Astrocyte of the cerebellum (primary cell): ENCODE measurements at regions not wholly inside any gene's neighbourhood (a gene's known extent, or its start where the extent isn't known, plus 50 kb on each side); places are given as distances from the start of the nearest gene placed in this dataset.

ENCODE experiments used
- DNase-seq: peaks from one replicate; pipeline ENCODE4 v3.0.0-alpha.2; 2011; ENCODE audit warnings: low read depth
- H3K4me3 ChIP-seq: 2 replicates; pipeline ENCODE4 v1.5.1; 2011; ENCODE audit warnings: mild to moderate bottlenecking, low read depth, low read length, moderate library complexity
- in situ Hi-C: cut with HindIII; loops from 2 replicates; pipeline ENCODE4 v1.10.0; 2017; ENCODE audit warnings: low sequenced_read_pairs
- TF ChIP-seq, protein P1 (sequence below): IDR thresholded peaks from 2 replicates; pipeline ENCODE4 v1.5.1; 2012; ENCODE audit warnings: low read length, low read depth, moderate library complexity, mild to moderate bottlenecking; ENCODE audit errors: missing control alignments

GRCh38 chr10:129018511-129018910, 448.5 kb upstream of the MGMT start:
- DNase-seq = no peak
- TF ChIP-seq, protein P1, sequence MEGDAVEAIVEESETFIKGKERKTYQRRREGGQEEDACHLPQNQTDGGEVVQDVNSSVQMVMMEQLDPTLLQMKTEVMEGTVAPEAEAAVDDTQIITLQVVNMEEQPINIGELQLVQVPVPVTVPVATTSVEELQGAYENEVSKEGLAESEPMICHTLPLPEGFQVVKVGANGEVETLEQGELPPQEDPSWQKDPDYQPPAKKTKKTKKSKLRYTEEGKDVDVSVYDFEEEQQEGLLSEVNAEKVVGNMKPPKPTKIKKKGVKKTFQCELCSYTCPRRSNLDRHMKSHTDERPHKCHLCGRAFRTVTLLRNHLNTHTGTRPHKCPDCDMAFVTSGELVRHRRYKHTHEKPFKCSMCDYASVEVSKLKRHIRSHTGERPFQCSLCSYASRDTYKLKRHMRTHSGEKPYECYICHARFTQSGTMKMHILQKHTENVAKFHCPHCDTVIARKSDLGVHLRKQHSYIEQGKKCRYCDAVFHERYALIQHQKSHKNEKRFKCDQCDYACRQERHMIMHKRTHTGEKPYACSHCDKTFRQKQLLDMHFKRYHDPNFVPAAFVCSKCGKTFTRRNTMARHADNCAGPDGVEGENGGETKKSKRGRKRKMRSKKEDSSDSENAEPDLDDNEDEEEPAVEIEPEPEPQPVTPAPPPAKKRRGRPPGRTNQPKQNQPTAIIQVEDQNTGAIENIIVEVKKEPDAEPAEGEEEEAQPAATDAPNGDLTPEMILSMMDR = no peak
- H3K4me3 ChIP-seq = no peak overlapping the region
- in situ Hi-C loops = no loop called here

- no peak for DNase-seq
- in situ Hi-C loops = no loop called here
- TF ChIP-seq, protein P1 = no peak
- no peak overlapping the region for H3K4me3 ChIP-seq
These were observed 446.2 kb upstream of the MGMT start for GRCh38 chr10:129020651-129021330.

DNA sequence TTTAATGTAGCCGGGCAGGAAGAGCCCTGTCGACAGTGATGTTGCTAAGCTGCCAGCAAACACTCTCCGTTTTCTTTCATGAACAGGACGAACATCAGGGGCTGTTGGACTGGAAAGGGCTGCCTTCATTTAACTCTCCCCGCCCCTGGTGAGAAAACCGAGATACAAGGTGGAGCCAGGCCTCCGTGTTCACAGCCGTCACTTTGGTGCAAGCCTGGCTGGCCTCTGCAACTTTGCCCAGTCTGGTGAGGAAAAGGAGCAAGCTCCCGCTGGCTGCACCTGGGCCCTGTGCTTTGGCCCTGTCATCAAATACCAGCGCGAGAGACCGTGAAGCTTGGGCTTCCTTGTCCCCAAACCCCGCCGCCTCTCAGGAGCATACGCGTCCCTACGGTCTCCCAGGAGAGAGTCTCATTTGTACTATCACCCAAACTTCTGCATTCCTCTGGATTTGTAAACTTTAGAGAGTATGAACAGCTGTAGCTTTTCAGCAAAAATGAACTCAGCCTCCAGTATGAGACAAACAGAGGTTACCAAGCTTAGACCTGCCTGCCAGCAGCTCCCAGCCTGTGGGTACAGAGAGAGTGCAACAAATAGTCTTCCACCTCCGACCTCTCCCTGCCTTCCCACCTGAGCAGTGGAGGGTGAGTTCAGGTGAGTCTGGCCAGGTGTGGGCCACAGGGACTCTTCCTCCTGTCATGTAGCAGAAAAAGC, 445.3 kb upstream of the MGMT start:
- H3K4me3 ChIP-seq = no peak overlapping the region
- in situ Hi-C loops = no loop called here
- TF ChIP-seq, protein P1 = no peak
- no peak for DNase-seq

- in situ Hi-C loops = no loop called here
- TF ChIP-seq, protein P1 = no peak
- no peak overlapping the region for H3K4me3 ChIP-seq
- no peak for DNase-seq
These were observed 444.0 kb upstream of the MGMT start for GRCh38 chr10:129023082-129023481.

DNA sequence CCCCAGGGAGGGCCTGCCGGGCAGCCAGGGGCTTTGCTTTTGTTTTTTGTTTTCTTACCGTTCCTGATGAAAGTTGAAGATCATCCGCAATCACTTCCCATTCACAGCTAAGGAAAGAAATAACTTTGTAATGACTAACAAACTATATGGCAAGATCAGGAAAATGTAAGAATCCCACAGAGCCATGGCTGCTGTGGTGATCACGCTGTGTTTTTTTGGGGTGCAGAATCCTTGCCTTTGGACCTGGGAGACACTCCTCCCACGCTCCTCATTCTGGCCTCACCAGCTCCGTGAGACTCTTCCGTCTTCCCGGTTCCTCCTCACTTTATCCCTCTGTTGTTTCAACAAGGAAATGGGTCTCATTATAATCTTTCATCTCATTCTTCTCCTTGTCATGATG, 443.0 kb upstream of the MGMT start:
- in situ Hi-C loops = no loop called here
- no peak overlapping the region for H3K4me3 ChIP-seq
- TF ChIP-seq, protein P1 = no peak

GRCh38 chr10:129025787-129026186, 441.3 kb upstream of the MGMT start:
- H3K4me3 ChIP-seq = no peak overlapping the region
- TF ChIP-seq, protein P1 = no peak
- no peak for DNase-seq
- in situ Hi-C loops = no loop called here

More for the DNA sequence above, 443.0 kb upstream of the MGMT start:
- no peak for DNase-seq
